SK-N-MC (cell line): ENCODE measurements at regions not wholly inside any gene's neighbourhood (a gene's known extent, or its start where the extent isn't known, plus 50 kb on each side); places are given as distances from the start of the nearest gene placed in this dataset.
"Not testable (repeated sequence)": the region's sequence is repeated elsewhere in the genome, so short reads cannot be mapped to it uniquely, and the experiment has no call there.

ENCODE experiments used
- DNase-seq: peaks from one replicate; pipeline ENCODE4 v3.0.0-alpha.2; 2011; ENCODE audit warnings: low read depth, low spot score
- H3K27ac ChIP-seq: fragments of 200-600 bp; sonication (generic); 2 replicates; pipeline ENCODE4 v1.5.1; 2016; ENCODE audit warnings: mixed run types
- H3K36me3 ChIP-seq: fragments of 200-600 bp; sonication (generic); 2 replicates; pipeline ENCODE4 v1.6.1; 2017; ENCODE audit warnings: antibody characterized with exemption, low read length, mixed read lengths; ENCODE audit not compliant: insufficient read depth
- H3K4me3 ChIP-seq: fragments of 200-600 bp; sonication (generic); 2 replicates; pipeline ENCODE4 v1.5.1; 2016
- H3K9ac ChIP-seq: fragments of 200-600 bp; sonication (generic); 2 replicates; pipeline ENCODE4 v1.8.0; 2017; ENCODE audit warnings: mixed run types, mixed read lengths; ENCODE audit not compliant: insufficient read length
- H3K9me3 ChIP-seq: fragments of 200-600 bp; sonication (generic); 2 replicates; pipeline ENCODE4 v1.6.1; 2017; ENCODE audit warnings: low read depth, mild to moderate bottlenecking, antibody characterized with exemption, low read length, moderate library complexity, mixed read lengths
- EZH2 ChIP-seq: fragments of 200-600 bp; sonication (generic); IDR thresholded peaks from one replicate; pipeline ENCODE4 v1.6.1; 2017; ENCODE audit warnings: antibody characterized with exemption
- FOXP2 ChIP-seq: optimal IDR thresholded peaks from 2 replicates; pipeline ENCODE3; 2011; ENCODE audit warnings: mild to moderate bottlenecking, moderate library complexity; ENCODE audit not compliant: insufficient read depth; ENCODE audit errors: extremely low read length, control extremely low read depth
- POLR2AphosphoS5 ChIP-seq: IDR thresholded peaks from 2 replicates; pipeline ENCODE4 v1.6.1; 2012; ENCODE audit warnings: mild to moderate bottlenecking, low read depth, low read length, borderline replicate concordance

- no peak overlapping the region for H3K9ac ChIP-seq
- H3K9me3 ChIP-seq = no peaks in the 10 kb centered on the region; the same call in 1 of the 2 replicates
- no peak for DNase-seq
- no peak overlapping the region for H3K4me3 ChIP-seq
- H3K27ac ChIP-seq = no peak overlapping the region
- TF ChIP-seq POLR2AphosphoS5 (no peak), EZH2 (no peak)
- no peaks in the 10 kb centered on the region for H3K36me3 ChIP-seq
Measured at GRCh38 chr2:189336276-189336975, 104.8 kb upstream of the WDR75 start.

- Histone ChIP-seq H3K4me3 (no peak overlapping the region), H3K27ac (no peak overlapping the region), H3K36me3 (0 out of 2 replicates have a peak, but pooled peaks cover under 1% of the 10 kb centered on the region), H3K9me3 (peaks cover 2% of the 10 kb centered on the region; the same call in 1 of the 2 replicates), H3K9ac (no peak overlapping the region)
- TF ChIP-seq EZH2 (no peak), POLR2AphosphoS5 (no peak), FOXP2 (no peak)
- DNase-seq = no peak
Measured at GRCh38 chr2:189337656-189338055, 103.6 kb upstream of the WDR75 start.

- Histone ChIP-seq H3K9me3 (peaks cover 5% of the 10 kb centered on the region; the same call in 1 of the 2 replicates), H3K36me3 (0 out of 2 replicates have a peak, but pooled peaks cover 2% of the 10 kb centered on the region), H3K4me3 (no peak overlapping the region), H3K27ac (no peak overlapping the region), H3K9ac (no peak overlapping the region)
- TF ChIP-seq POLR2AphosphoS5 (no peak), FOXP2 (no peak), EZH2 (no peak)
- no peak for DNase-seq
Measured at GRCh38 chr2:189338115-189338514, 103.2 kb upstream of the WDR75 start.

GRCh38 chr2:189341077-189341476 is 100.2 kb upstream of the WDR75 start:
- DNase-seq = no peak
- Histone ChIP-seq H3K9me3 (peaks cover 5% of the 10 kb centered on the region; the same call in 1 of the 2 replicates), H3K9ac (no peak overlapping the region), H3K4me3 (no peak overlapping the region), H3K36me3 (0 out of 2 replicates have a peak, but pooled peaks cover 2% of the 10 kb centered on the region), H3K27ac (no peak overlapping the region)
- TF ChIP-seq POLR2AphosphoS5 = no peak
- no peak for TF ChIP-seq FOXP2
- TF ChIP-seq EZH2 = no peak

DNA sequence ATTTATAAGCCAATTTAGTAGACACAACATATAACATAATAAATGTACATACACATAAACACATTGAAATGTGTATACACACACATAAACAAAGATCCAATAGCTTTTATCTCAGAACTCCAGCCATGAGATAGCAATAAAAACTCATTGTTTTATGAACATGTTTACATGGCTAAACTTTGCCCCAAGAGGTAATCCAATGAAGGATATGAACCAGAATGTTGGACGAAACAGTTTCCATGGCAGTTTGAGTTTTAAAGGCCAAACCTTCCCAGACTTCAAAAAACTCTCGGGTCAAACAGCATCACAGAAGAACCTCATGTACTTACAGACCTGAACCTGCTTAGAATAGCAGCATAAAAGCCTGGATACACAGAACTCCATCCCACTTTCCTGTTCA is 97.2 kb upstream of the WDR75 start:
- TF ChIP-seq POLR2AphosphoS5 (no peak), EZH2 (no peak), FOXP2 (no peak)
- 0 out of 2 replicates have a peak, but pooled peaks cover 2% of the 10 kb centered on the region for H3K36me3 ChIP-seq
- no peak overlapping the region for H3K9ac ChIP-seq
- no peak for DNase-seq
- H3K9me3 ChIP-seq = peaks cover 8% of the 10 kb centered on the region; the same call in 1 of the 2 replicates
- no peak overlapping the region for H3K27ac ChIP-seq
- no peak overlapping the region for H3K4me3 ChIP-seq

DNA sequence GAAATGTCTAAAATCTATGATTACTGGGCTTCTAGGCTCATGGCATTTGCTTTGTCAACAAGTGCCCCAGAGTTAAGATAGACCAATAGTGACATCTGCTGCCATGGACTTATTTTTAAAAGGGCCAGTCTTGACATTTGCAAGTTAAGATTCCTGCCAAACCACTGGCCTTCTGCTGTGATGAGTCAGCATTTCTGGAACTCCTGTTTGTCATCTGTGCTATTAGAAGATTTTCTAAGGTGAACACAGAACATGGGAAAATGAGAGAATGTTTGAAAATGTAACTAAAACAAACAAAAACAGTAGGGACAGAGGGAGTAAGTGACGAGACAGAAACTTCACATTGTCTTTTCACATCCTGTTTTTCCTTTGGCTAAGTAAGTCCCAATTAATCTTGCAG is 93.7 kb upstream of the WDR75 start:
- Histone ChIP-seq H3K4me3 (no peak overlapping the region), H3K36me3 (0 out of 2 replicates have a peak, but pooled peaks cover 2% of the 10 kb centered on the region), H3K9ac (no peak overlapping the region), H3K27ac (0 out of 2 replicates have a peak overlapping the region, but pooled peaks have one; percentile 21), H3K9me3 (peaks cover 8% of the 10 kb centered on the region; the same call in 1 of the 2 replicates)
- no peak for DNase-seq
- no peak for TF ChIP-seq EZH2
- TF ChIP-seq POLR2AphosphoS5 = no peak
- TF ChIP-seq FOXP2 = no peak

- no peak overlapping the region for H3K9ac ChIP-seq
- no peak overlapping the region for H3K4me3 ChIP-seq
- H3K9me3 ChIP-seq = peaks cover 3% of the 10 kb centered on the region; the same call in 1 of the 2 replicates
- no peaks in the 10 kb centered on the region for H3K36me3 ChIP-seq
- H3K27ac ChIP-seq = no peak overlapping the region
- TF ChIP-seq FOXP2 = no peak
- no peak for TF ChIP-seq EZH2
- no peak for TF ChIP-seq POLR2AphosphoS5
- no peak for DNase-seq
Measured at GRCh38 chr2:189348369-189348768, 92.9 kb upstream of the WDR75 start.

DNA sequence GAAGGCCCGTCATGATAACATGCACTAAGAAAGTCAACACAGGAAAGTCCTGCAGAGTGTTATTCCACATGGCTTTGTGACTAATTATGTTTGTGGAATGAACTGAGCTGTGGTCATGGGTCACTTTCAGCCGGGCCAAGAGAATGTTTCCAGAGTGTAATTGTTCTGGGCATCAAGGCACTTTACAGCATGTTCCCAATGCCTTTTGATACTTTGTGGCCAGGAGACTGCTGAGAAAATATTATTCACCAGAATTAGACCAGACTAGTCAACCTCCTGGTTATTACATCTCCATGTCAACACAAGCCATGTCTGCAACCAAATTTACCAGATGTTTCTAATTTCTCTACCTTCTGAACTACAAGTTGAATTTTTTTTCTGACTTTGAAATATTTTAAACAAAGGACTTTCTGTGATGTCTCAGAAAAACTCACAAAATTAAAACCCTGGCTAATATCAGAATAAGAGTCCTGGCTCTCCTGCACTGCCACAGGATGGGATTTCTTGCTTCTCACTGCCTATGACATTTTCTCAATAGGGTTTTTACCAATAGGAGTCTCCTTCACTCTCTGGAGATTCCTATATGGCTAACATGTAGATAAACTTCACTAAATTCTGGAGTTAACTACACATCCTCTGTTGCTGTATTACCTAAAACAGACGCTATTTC is 90.6 kb upstream of the WDR75 start:
- Histone ChIP-seq H3K4me3 (no peak overlapping the region), H3K27ac (0 out of 2 replicates have a peak overlapping the region, but pooled peaks have one; percentile 15), H3K9me3 (peaks cover 3% of the 10 kb centered on the region; the same call in 1 of the 2 replicates), H3K9ac (no peak overlapping the region), H3K36me3 (no peaks in the 10 kb centered on the region)
- TF ChIP-seq FOXP2 (no peak), POLR2AphosphoS5 (no peak), EZH2 (no peak)
- DNase-seq = no peak

DNA sequence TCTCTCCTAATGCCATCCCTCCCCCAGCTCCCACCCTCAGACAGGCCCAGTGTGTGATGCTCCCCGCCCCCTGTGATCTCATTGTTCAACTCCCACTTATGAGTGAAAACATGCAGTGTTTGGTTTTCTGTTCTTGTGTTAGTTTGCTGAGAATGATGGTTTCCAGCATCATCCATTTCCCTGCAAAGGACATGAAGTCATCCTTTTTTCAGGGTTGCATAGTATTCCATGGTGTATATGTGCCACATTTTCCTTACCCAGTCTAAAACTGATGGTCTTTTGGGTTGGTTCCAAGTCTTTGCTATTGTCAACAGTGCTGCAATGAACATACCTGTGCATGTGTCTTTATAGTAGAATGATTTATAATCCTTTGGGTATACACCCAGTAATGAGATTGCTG is 89.3 kb upstream of the WDR75 start:
- not testable (repeated sequence) for H3K9me3 ChIP-seq, H3K27ac ChIP-seq, H3K36me3 ChIP-seq, H3K9ac ChIP-seq, DNase-seq, H3K4me3 ChIP-seq

- not testable (repeated sequence) for H3K36me3 ChIP-seq, H3K9me3 ChIP-seq, H3K9ac ChIP-seq, H3K27ac ChIP-seq, H3K4me3 ChIP-seq, DNase-seq
Measured at GRCh38 chr2:189357375-189357774, 83.9 kb upstream of the WDR75 start.
